DND-41 (cell line): ENCODE measurements at regions not wholly inside any gene's neighbourhood (a gene's known extent, or its start where the extent isn't known, plus 50 kb on each side); places are given as distances from the start of the nearest gene placed in this dataset.

Experiments
- ATAC-seq: fragments of 200-7000 bp; cut with Tn5 transposase; 3 replicates; pipeline ENCODE4 v1.9.1; 2021; ENCODE audit warnings: low read depth; ENCODE audit not compliant: insufficient read depth
- DNase-seq: peaks from one replicate; pipeline ENCODE4 v3.0.0-alpha.2; 2020
- H2AFZ ChIP-seq: 2 replicates; pipeline ENCODE4 v1.6.0; 2012; ENCODE audit warnings: low read depth, low read length
- H3K27ac ChIP-seq: 2 replicates; pipeline ENCODE4 v1.5.1; 2012; ENCODE audit warnings: low read length, inconsistent platforms
- H3K27me3 ChIP-seq: fragments of 200-600 bp; sonication (generic); 2 replicates; pipeline ENCODE4 v1.6.0; 2012; ENCODE audit warnings: low read length, mild to moderate bottlenecking, inconsistent platforms; ENCODE audit not compliant: insufficient read depth, poor library complexity
- H3K36me3 ChIP-seq: 2 replicates; pipeline ENCODE4 v1.5.1; 2012; ENCODE audit warnings: low read length, inconsistent platforms; ENCODE audit not compliant: insufficient read depth
- H3K4me1 ChIP-seq: 2 replicates; pipeline ENCODE4 v1.5.1; 2012; ENCODE audit warnings: mild to moderate bottlenecking, low read length; ENCODE audit not compliant: insufficient read depth
- H3K4me2 ChIP-seq: 2 replicates; pipeline ENCODE4 v1.6.0; 2012; ENCODE audit warnings: mild to moderate bottlenecking, moderate library complexity, low read length, inconsistent platforms; ENCODE audit not compliant: insufficient read depth
- H3K4me3 ChIP-seq, 2 experiments: fragments of 200-600 bp in 1 of 2; shearing (Covaris generic) in 1 of 2; 2 replicates each; pipeline ENCODE4 v1.5.1; 2012 to 2016; ENCODE audit warnings: inconsistent platforms in 2 of 2, low read length in 2 of 2, mild to moderate bottlenecking in 2 of 2, low read depth in 1 of 2, moderate library complexity in 1 of 2
- H3K79me2 ChIP-seq: 2 replicates; pipeline ENCODE4 v1.6.0; 2012; ENCODE audit warnings: low read length, inconsistent platforms; ENCODE audit not compliant: insufficient read depth
- H3K9ac ChIP-seq: 2 replicates; pipeline ENCODE4 v1.6.0; 2012; ENCODE audit warnings: low read depth, mild to moderate bottlenecking, inconsistent platforms, low read length, moderate library complexity
- H3K9me3 ChIP-seq: 2 replicates; pipeline ENCODE4 v1.5.1; 2012; ENCODE audit warnings: low read length, moderate library complexity, mild to moderate bottlenecking, inconsistent platforms; ENCODE audit not compliant: insufficient read depth, severe bottlenecking
- H4K20me1 ChIP-seq: 2 replicates; pipeline ENCODE4 v1.6.0; 2012; ENCODE audit warnings: low read length; ENCODE audit not compliant: insufficient read depth
- CTCF ChIP-seq: IDR thresholded peaks from 2 replicates; pipeline ENCODE4 v1.5.1; 2012; ENCODE audit warnings: borderline replicate concordance, low read length, moderate library complexity, mild to moderate bottlenecking; ENCODE audit not compliant: poor library complexity, severe bottlenecking; ENCODE audit errors: extremely low read depth
- EZH2 ChIP-seq: IDR thresholded peaks from 3 replicates; pipeline ENCODE4 v1.6.1; 2012; ENCODE audit warnings: borderline replicate concordance, low read depth, mild to moderate bottlenecking, moderate library complexity, low read length, inconsistent platforms; ENCODE audit not compliant: severe bottlenecking

GRCh38 chr1:168468822-168469221 is 75.0 kb downstream of the XCL2 start:
- Histone ChIP-seq H3K27ac (0 out of 2 replicates have a peak overlapping the region, but pooled peaks have one; percentile 7), H3K4me2 (no peak overlapping the region), H3K4me1 (peaks cover 36% of the 10 kb centered on the region)

GRCh38 chr1:168468042-168468809 is 75.6 kb downstream of the XCL2 start:
- Histone ChIP-seq H3K27me3 (no peaks in the 10 kb centered on the region), H3K27ac (peak overlapping the region; percentile 56), H3K9ac (no peak overlapping the region), H3K4me1 (peaks cover 36% of the 10 kb centered on the region), H3K79me2 (no peaks in the 10 kb centered on the region), H4K20me1 (no peaks in the 10 kb centered on the region), H3K9me3 (no peaks in the 10 kb centered on the region), H2AFZ (no peak overlapping the region), H3K4me2 (no peak overlapping the region), H3K4me3 (no peak overlapping the region), H3K36me3 (no peaks in the 10 kb centered on the region)
- DNase-seq, result no peak
- no peak for ATAC-seq
- no peak for TF ChIP-seq EZH2
- no peak for TF ChIP-seq CTCF

More at GRCh38 chr1:168468822-168469221, 75.0 kb downstream of the XCL2 start:
- Histone ChIP-seq H3K36me3 (no peaks in the 10 kb centered on the region), H3K9ac (no peak overlapping the region), H3K79me2 (no peaks in the 10 kb centered on the region), H3K4me3 (no peak overlapping the region), H4K20me1 (no peaks in the 10 kb centered on the region), H3K9me3 (peaks cover under 1% of the 10 kb centered on the region), H2AFZ (no peak overlapping the region), H3K27me3 (no peaks in the 10 kb centered on the region)
- TF ChIP-seq CTCF, result no peak
- no peak for TF ChIP-seq EZH2
- DNase-seq (no peak), ATAC-seq (no peak)

- Histone ChIP-seq H3K27me3 (no peaks in the 10 kb centered on the region), H3K9ac (no peak overlapping the region), H3K4me2 (peak overlapping the region; percentile 31; the same call in 1 of the 2 replicates), H3K9me3 (no peaks in the 10 kb centered on the region), H3K4me1 (peaks cover 36% of the 10 kb centered on the region), H3K36me3 (no peaks in the 10 kb centered on the region), H2AFZ (no peak overlapping the region), H4K20me1 (no peaks in the 10 kb centered on the region), H3K79me2 (no peaks in the 10 kb centered on the region), H3K27ac (peak overlapping the region; percentile 56; the same call in 1 of the 2 replicates), H3K4me3 (no peak overlapping the region)
- peak; percentile 59 for ATAC-seq
- TF ChIP-seq CTCF (no peak), EZH2 (no peak)
- peak; percentile 38 for DNase-seq
These were observed 76.3 kb downstream of the XCL2 start for GRCh38 chr1:168467452-168467851.
